CD14-positive monocyte (primary cell): ENCODE measurements at regions not wholly inside any gene's neighbourhood (a gene's known extent, or its start where the extent isn't known, plus 50 kb on each side); places are given as distances from the start of the nearest gene placed in this dataset.

Experiments used
- DNase-seq, 3 donors: peaks; one replicate each; pipeline ENCODE4 v3.0.0-alpha.2; 2011 to 2022
- H2AFZ ChIP-seq: 2 replicates; pipeline ENCODE4 v1.6.0; 2012; ENCODE audit warnings: mild to moderate bottlenecking, low read depth, low read length, inconsistent platforms; ENCODE audit not compliant: insufficient read depth, poor library complexity, severe bottlenecking
- H3K27ac ChIP-seq, 2 donors: 1 replicate in 1 of 2; 2 replicates in 1 of 2; pipeline ENCODE4 v1.5.1; 2012 to 2013; ENCODE audit warnings: low read length in 2 of 2, control low read depth in 1 of 2, inconsistent platforms in 1 of 2, low read depth in 1 of 2, mild to moderate bottlenecking in 1 of 2
- H3K27me3 ChIP-seq, 2 donors: one replicate each; pipeline versions ENCODE4 v1.6.0 to v1.6.1; 2011 to 2013; ENCODE audit warnings: low read length in 2 of 2; ENCODE audit not compliant: control insufficient read depth in 2 of 2, insufficient read depth in 2 of 2
- H3K36me3 ChIP-seq, 2 donors: replicated peaks in 1 of 2; 1 replicate in 1 of 2; 2 replicates in 1 of 2; pipeline versions ENCODE4 v1.5.1 to v1.6.1; 2012 to 2013; ENCODE audit warnings: low read length in 2 of 2, control low read depth in 1 of 2, inconsistent platforms in 1 of 2, mild to moderate bottlenecking in 1 of 2; ENCODE audit not compliant: insufficient read depth in 2 of 2, control insufficient read depth in 1 of 2
- H3K4me1 ChIP-seq, 2 donors: 1 replicate in 1 of 2; 2 replicates in 1 of 2; pipeline versions ENCODE4 v1.5.1 to v1.6.1; 2012 to 2013; ENCODE audit warnings: low read length in 2 of 2, control low read depth in 1 of 2, inconsistent platforms in 1 of 2, mild to moderate bottlenecking in 1 of 2, moderate library complexity in 1 of 2; ENCODE audit not compliant: insufficient read depth in 2 of 2, control insufficient read depth in 1 of 2
- H3K4me2 ChIP-seq: replicated peaks from 2 replicates; pipeline ENCODE3; 2012; ENCODE audit warnings: low read length, moderate library complexity, mild to moderate bottlenecking; ENCODE audit not compliant: poor library complexity, severe bottlenecking; ENCODE audit errors: extremely low read depth
- H3K4me3 ChIP-seq, 3 experiments: fragments of 200-600 bp in 1 of 3; sonication (generic) in 1 of 3; replicated peaks in 1 of 3; 1 replicate in 2 of 3; 2 replicates in 1 of 3; pipeline ENCODE4 v1.5.1; 2011 to 2013; ENCODE audit warnings: low read length in 3 of 3, mild to moderate bottlenecking in 3 of 3, control low read depth in 2 of 3, low read depth in 2 of 3, inconsistent platforms in 1 of 3, moderate library complexity in 1 of 3
- H3K79me2 ChIP-seq: 2 replicates; pipeline ENCODE4 v1.6.0; 2012; ENCODE audit warnings: mild to moderate bottlenecking, control low read depth, inconsistent platforms, low read length, moderate library complexity; ENCODE audit not compliant: insufficient read depth
- H3K9ac ChIP-seq: 2 replicates; pipeline ENCODE4 v1.6.0; 2017; ENCODE audit warnings: low read length, mild to moderate bottlenecking; ENCODE audit not compliant: insufficient read depth, poor library complexity, severe bottlenecking
- H3K9me3 ChIP-seq, 2 donors: replicated peaks in 1 of 2; 1 replicate in 1 of 2; 2 replicates in 1 of 2; pipeline versions ENCODE4 v1.5.1 to v1.6.1; 2012 to 2013; ENCODE audit warnings: low read length in 2 of 2, control low read depth in 1 of 2; ENCODE audit not compliant: control insufficient read depth in 1 of 2, insufficient read depth in 1 of 2
- H4K20me1 ChIP-seq: 2 replicates; pipeline ENCODE4 v1.6.0; 2012; ENCODE audit warnings: mild to moderate bottlenecking, low read length, control low read depth, moderate library complexity; ENCODE audit not compliant: insufficient read depth
- H3K27ac Mint-ChIP-seq, 7 donors: one replicate each; pipeline ENCODE4 v1.8.0; 2020; ENCODE audit warnings: mild to moderate bottlenecking in 7 of 7, mixed read lengths in 7 of 7, moderate library complexity in 6 of 7, inconsistent platforms in 2 of 7
- H3K27me3 Mint-ChIP-seq, 3 donors: one replicate each; pipeline ENCODE4 v1.8.0; 2021 to 2022; ENCODE audit warnings: low read depth in 3 of 3, mild to moderate bottlenecking in 3 of 3, mixed read lengths in 3 of 3, moderate library complexity in 3 of 3, inconsistent platforms in 1 of 3
- H3K36me3 Mint-ChIP-seq, 2 donors: one replicate each; pipeline ENCODE4 v1.8.0; 2020; ENCODE audit warnings: mixed read lengths in 2 of 2, inconsistent platforms in 1 of 2, mild to moderate bottlenecking in 1 of 2
- H3K4me1 Mint-ChIP-seq: one replicate; pipeline ENCODE4 v1.8.0; 2020; ENCODE audit warnings: mild to moderate bottlenecking, mixed read lengths
- H3K4me3 Mint-ChIP-seq, 2 donors: one replicate each; pipeline ENCODE4 v1.8.0; 2020; ENCODE audit warnings: mild to moderate bottlenecking in 2 of 2, mixed read lengths in 2 of 2, moderate library complexity in 1 of 2
- H3K9me3 Mint-ChIP-seq, 7 donors: one replicate each; pipeline ENCODE4 v1.8.0; 2020 to 2022; ENCODE audit warnings: mixed read lengths in 7 of 7, mild to moderate bottlenecking in 6 of 7, moderate library complexity in 6 of 7, inconsistent platforms in 2 of 7
- CTCF ChIP-seq: fragments of 200-600 bp; IDR thresholded peaks from one replicate; pipeline ENCODE4 v1.8.0; 2022; ENCODE audit warnings: antibody characterized with exemption, mild to moderate bottlenecking
- whole genome bisulfite sequencing: methylation state at CpG from one replicate; pipeline ENCODE4 v1.1.5; 2013; ENCODE audit warnings: missing lambda C conversion rate; ENCODE audit not compliant: insufficient coverage; 5-methylcytosine and 5-hydroxymethylcytosine counted together
- intact Hi-C, 2 donors: fragments of 100-400 bp; cut with micrococcal nuclease; formaldehyde crosslinking; loops; one replicate each; pipeline versions ENCODE4 v1.15.0 to v1.15.1; 2023

GRCh38 chr9:130768265-130768664 lies 66.8 kb upstream of the ABL1 start:
- Histone ChIP-seq H2AFZ (no peak overlapping the region), H3K27me3 (no peaks in the 10 kb centered on the region), H3K9ac (no peak overlapping the region), H3K4me1 (peaks cover 34 to 41% of the 10 kb centered on the region in 2 donors), H3K27ac (peak overlapping the region in 1 of 2 donors; percentile 47), H4K20me1 (peaks cover 69% of the 10 kb centered on the region), H3K79me2 (peaks cover 35% of the 10 kb centered on the region), H3K4me3 (no peak overlapping the region), H3K4me2 (no peak overlapping the region), H3K36me3 (no peaks in the 10 kb centered on the region), H3K9me3 (no peaks in the 10 kb centered on the region)
- H3K4me1 Mint-ChIP-seq: peaks cover 52% of the 10 kb centered on the region
- H3K27ac Mint-ChIP-seq: peak overlapping the region in 5 of 7 donors; percentile 33 to 67 (median 52)
- intact Hi-C loops: loop anchor here in 1 of 2 donors (10.0 kb wide), 1 partner anchor 97 kb away; no protein-coding TSS in a partner anchor
- no peak for TF ChIP-seq CTCF
- H3K36me3 Mint-ChIP-seq: peaks cover 0 to 2% of the 10 kb centered on the region in 2 donors
- H3K4me3 Mint-ChIP-seq: peak overlapping the region in 1 of 2 donors; percentile 63
- 31% methylated on average over 5 of the region's 6 CpGs for WGBS
- H3K9me3 Mint-ChIP-seq: no peaks in the 10 kb centered on the region
- H3K27me3 Mint-ChIP-seq: peaks cover 0 to 1% (median 0%) of the 10 kb centered on the region in 3 donors
- peak; percentile 35 to 50 (median 49) for DNase-seq

GRCh38 chr9:130768891-130769403 lies 66.1 kb upstream of the ABL1 start:
- peaks cover 0 to 1% (median 0%) of the 10 kb centered on the region in 3 donors for H3K27me3 Mint-ChIP-seq
- peak overlapping the region in 1 of 7 donors; percentile 47 for H3K27ac Mint-ChIP-seq
- Histone ChIP-seq H3K4me1 (peaks cover 34 to 41% of the 10 kb centered on the region in 2 donors), H3K9me3 (no peaks in the 10 kb centered on the region), H3K9ac (no peak overlapping the region), H3K27me3 (no peaks in the 10 kb centered on the region), H3K4me3 (no peak overlapping the region), H4K20me1 (peaks cover 63% of the 10 kb centered on the region), H2AFZ (no peak overlapping the region), H3K36me3 (no peaks in the 10 kb centered on the region), H3K79me2 (peaks cover 28% of the 10 kb centered on the region), H3K27ac (peak overlapping the region in 1 of 2 donors; percentile 47), H3K4me2 (no peak overlapping the region)
- no peaks in the 10 kb centered on the region for H3K36me3 Mint-ChIP-seq
- H3K4me1 Mint-ChIP-seq: peaks cover 49% of the 10 kb centered on the region
- no peak for TF ChIP-seq CTCF
- H3K4me3 Mint-ChIP-seq: no peak overlapping the region
- no CpG with 5 or more reads among the region's 6 CpGs for WGBS
- intact Hi-C loops: loop anchor here in 1 of 2 donors (10.0 kb wide), 1 partner anchor 96 kb away; no protein-coding TSS in a partner anchor
- no peaks in the 10 kb centered on the region for H3K9me3 Mint-ChIP-seq
- no peak for DNase-seq
